GM08714 (cell line): ENCODE measurements at regions not wholly inside any gene's neighbourhood (a gene's known extent, or its start where the extent isn't known, plus 50 kb on each side); places are given as distances from the start of the nearest gene placed in this dataset.
"Not testable (repeated sequence)": the region's sequence is repeated elsewhere in the genome, so short reads cannot be mapped to it uniquely, and the experiment has no call there.

Experiments
- H3K4me3 ChIP-seq: fragments of 200-500 bp; sonication (Bioruptor generic); 2 replicates; pipeline ENCODE4 v1.5.1; 2014; ENCODE audit warnings: mild to moderate bottlenecking, low read length, inconsistent platforms
- ZNF274 ChIP-seq: IDR thresholded peaks from 2 replicates; pipeline ENCODE4 v1.6.1; 2012; ENCODE audit warnings: mild to moderate bottlenecking, low read depth, low read length

DNA sequence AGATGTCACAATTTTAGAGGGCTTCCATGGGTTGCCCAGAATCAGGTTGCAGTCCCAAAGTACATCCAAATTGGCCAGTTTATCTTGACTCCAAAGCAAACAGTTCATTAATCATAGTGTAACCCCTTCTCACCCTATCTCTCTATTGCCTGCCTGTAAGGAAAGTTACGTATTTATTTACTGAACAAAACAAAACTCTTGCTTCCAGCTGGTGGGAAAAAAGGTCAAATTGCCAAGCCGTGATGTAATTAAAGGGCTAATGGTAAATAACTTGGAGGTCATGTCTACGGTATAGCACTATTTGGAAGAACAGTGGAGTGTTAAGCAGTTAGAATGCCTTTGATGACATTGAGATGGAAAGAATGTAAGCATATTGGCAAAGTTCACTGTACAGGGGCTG lies 214.0 kb downstream of the DLEU7 start:
- no peak overlapping the region for H3K4me3 ChIP-seq
- no peak for TF ChIP-seq ZNF274

DNA sequence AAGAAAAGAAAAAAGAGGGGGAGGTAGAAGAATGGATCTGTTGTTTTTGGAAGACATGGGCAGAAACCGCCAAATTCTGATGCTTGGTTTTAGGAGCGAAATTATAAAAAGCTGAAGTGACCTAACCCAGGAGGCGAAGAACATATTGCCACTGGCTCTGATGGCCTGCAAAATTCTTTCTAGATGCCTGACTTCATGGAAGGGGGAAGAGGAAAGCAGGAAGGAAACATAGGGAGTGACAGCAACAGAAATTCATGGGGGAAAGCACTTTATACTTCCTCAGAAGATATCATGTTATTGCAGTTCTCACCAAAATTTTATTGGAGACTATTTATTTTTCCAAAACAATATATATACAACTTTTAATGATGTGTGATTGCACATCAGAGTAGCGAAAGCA lies 213.5 kb downstream of the DLEU7 start:
- TF ChIP-seq ZNF274, result no peak
- no peak overlapping the region for H3K4me3 ChIP-seq

DNA sequence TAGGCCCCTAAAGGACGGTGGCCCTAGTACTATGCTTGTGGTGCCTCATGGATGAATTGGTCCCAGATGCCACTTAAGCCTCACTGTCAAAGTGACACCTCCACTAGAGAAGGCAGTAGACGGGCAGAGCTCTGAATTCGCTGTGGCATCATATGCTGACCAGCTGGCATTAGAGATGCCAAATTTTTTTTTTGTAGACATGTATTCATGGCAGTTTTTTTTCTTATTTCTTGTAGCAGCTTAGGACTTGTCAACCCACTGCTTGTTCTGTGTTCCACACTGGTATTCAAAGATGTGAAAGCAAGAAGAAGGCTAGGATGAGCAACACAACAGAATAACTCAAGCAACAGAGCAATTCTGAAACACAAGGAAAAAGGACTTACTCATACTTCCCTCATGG lies 212.5 kb downstream of the DLEU7 start:
- no peak for TF ChIP-seq ZNF274
- H3K4me3 ChIP-seq, result no peak overlapping the region

DNA sequence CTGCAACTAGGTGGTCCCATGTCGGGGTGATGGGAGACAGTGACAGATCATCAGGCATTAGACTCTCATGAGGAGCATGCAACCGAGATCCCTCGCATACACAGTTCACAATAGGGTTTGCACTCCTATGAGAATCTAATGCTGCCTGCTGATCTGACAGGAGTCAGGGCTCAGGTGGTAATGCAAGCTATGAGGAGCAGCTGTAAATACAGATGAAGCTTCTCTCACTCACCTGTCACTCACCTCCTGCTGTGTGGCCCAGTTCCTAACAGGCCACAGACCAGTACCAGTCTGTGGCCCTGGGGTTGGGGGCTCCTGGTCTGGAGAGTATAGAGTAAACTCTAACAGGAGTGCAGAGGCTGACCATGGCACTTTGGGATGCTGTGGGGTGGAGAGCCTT lies 209.2 kb downstream of the DLEU7 start:
- no peak overlapping the region for H3K4me3 ChIP-seq
- no peak for TF ChIP-seq ZNF274

DNA sequence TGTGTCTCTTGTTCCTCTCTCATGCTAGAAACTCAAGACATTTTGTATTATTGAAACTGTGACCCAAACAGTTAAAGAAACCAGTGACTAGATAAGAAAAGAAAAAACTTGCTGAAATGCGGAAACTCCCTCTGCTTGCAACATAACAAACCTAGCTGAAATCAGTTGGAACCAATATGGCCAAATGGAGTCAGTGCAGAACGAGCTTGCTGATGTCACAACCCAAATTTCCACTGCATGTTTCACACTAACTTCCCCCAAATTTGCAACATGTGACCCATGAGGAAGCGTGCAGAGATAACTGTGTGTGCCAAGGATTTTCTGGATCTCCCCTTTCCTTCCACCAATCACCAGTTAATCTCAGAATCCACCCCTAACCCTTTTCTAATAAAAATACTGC lies 208.0 kb downstream of the DLEU7 start:
- H3K4me3 ChIP-seq, result no peak overlapping the region
- TF ChIP-seq ZNF274, result no peak

DNA sequence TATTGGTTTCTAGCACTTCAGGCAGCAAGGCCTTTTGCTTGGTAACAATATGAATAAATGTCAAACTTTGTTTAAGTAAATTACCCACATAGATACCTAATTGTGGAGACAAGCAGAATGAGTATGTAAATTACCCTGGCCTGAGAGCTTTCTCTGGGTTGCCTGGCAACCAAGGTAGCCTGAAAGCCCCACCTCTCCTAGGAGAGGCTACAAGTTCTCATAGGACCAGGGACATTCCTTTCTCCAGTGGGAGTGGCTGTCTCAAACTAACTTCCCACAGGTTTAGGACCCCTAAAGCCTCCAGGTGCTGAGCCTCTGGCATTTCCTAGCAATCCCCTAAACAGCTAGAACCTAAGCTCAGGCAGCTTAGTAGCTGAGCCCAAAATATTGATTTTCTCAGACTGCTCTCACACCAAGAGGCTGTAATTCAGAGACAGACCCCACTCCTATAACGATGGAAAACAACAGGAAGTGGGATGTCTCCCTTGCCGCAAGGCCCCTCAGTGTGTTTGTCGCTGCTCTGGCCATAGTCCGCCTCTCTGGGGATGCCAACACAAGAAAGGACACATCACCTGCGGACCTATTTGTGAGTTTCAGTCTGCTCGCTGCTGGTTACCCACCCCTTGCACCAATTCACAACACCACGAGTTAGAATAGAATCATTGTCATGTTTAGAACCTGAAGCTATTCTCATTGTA lies 207.3 kb downstream of the DLEU7 start:
- TF ChIP-seq ZNF274, result no peak
- no peak overlapping the region for H3K4me3 ChIP-seq

DNA sequence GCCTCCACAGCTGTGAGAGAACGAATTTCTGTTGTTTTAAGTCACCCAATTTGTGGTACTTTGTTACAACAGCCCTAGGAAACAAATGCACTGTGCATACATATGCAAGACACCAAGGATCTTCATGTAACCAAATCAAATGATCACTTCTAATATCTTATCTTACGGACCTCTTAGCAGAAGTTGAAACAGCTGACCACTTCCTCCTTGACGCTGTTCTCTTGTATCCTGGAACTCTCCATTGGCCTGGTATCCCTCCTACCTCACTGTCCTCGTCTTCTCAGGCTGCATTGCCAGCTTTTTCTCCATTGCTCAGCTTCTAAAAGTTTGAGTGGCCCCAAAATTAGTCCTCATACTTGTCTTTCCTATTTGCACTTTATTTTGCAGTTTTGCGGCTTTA lies 200.4 kb downstream of the DLEU7 start:
- no peak for TF ChIP-seq ZNF274
- H3K4me3 ChIP-seq, result no peak overlapping the region

DNA sequence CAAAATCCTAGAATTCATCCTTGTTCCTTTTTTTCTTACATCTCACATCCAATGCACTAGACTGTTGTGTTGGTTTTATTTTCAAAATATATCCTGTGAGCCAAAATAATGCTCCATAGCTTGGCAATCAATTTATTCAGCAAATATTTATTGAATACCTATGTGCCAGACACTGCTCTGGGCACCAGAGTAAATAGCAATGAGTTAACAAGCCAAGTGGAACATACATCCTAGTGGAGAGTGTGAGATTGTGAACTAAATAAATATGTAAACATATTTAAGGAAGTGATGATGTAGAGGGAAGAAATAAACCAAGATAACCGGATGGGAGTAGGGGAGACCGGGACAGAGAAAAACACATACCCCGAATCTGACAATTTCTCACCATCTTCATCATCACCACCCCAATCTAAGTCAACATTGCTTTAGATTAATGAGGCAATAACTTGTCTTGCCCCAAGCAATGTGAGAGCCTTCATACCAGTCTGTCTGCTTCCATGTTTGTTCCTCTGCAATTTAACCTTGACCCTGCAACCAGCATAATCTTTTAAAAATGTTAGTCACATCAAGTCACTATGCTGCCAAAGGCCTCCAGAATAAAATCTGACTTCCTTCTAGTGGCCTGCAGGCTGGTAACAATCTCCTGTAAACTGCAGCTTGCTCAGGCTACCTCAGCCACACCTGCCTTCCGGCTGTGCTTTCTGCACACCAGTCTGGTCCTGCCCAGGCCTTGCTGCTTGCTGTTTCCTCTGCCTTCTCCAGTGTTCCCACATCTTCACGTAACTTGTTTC lies 199.2 kb downstream of the DLEU7 start:
- TF ChIP-seq ZNF274, result no peak
- no peak overlapping the region for H3K4me3 ChIP-seq

DNA sequence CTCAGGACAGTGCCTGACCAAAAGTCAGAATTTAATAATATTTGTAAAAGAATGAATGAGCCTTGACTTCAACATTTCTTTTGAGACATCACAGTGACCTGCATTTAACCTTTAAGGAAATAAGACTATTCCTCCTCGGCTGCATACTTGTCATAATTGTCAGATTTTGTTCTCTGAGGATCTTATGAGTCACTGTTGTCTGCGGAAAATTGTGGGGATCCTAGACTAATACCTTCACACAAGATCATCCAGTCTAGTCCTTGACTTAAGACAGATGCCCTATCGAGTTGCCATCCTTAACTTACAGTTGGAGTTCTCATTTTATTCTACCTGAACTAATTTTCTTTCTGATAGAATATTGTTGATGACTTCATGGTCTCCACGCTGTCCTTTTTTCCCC lies 198.4 kb downstream of the DLEU7 start:
- no peak for TF ChIP-seq ZNF274
- H3K4me3 ChIP-seq, result no peak overlapping the region

DNA sequence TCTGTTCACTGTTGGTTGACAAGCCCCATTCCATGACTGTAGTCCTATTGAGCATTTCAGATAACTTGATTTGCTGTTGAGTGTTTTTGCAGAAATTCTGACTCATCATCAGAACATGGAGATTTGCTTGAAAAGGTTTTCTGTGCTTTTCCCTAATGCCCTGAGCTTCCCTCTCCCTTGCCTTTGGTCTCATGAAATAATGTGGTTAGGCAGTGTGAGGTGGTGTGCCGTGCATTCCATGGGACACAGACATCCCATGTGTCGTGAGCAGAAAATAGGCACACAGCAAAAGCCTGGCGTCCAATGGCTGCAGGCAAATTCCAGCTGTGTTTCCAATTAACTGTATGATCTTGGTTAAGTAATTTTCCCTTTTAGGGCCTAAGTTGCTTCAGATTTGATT lies 197.4 kb downstream of the DLEU7 start:
- no peak overlapping the region for H3K4me3 ChIP-seq
- no peak for TF ChIP-seq ZNF274

DNA sequence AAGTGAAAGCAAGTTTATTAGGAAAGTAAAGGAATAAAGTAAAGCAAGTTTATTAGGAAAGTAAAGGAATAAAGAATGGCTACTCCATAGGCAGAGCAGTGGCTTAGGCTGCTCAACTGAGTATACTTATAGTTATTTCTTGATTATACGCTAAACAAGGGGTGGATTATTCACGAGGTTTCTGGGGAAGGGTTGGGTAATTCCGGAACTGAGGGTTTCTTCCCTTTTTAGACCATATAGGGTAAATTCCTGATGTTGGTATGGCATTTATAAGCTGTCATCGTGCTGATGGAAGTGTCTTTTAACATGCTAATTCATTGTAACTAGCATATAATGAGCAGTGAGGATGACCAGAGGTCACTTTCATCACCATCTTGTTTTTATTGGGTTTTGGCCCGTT lies 194.3 kb downstream of the DLEU7 start:
- H3K4me3 ChIP-seq, result no peak overlapping the region
- TF ChIP-seq ZNF274, result no peak

DNA sequence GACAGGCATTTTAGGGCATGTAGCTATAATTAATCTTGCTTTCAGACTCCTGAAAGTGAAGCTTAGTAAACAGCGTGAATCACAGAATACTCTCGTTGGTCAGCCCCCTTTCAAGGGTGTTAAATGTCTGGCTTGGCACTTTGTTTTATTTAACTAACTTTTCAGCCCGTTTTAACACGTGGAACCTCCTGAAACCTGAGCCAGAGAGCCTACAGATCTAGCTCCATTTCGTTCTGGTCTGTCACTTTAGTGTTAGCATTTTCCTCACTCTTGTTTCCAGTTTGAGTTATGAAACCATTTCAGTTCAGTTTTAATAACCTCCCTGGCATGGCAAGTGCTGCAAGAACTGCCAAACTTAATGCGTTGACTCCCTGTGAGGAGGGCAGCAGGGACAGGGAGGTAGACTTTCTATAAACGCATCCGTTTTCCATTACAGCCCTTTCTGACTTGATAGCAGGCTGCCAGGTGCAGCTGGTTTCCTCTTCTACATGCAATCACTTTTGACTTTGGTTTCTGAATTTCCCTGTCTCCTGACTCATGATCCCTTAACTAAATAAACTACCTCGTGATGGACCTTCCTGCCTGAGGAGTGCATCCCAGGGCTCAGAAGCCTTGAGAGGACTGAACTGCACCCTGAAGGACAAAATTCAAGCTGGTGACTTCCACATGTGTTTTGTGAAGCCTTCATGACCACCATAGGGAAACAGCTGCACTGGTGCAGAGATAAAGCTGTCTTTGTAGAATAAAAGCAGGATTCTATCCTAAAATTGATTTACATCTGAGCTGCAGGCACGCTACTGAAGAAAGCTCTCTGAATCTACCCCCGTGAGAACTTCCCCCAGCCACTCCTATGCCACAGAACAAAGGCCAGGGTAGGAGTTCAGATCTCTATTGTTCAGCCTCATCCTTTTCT lies 192.6 kb downstream of the DLEU7 start:
- TF ChIP-seq ZNF274, result no peak

DNA sequence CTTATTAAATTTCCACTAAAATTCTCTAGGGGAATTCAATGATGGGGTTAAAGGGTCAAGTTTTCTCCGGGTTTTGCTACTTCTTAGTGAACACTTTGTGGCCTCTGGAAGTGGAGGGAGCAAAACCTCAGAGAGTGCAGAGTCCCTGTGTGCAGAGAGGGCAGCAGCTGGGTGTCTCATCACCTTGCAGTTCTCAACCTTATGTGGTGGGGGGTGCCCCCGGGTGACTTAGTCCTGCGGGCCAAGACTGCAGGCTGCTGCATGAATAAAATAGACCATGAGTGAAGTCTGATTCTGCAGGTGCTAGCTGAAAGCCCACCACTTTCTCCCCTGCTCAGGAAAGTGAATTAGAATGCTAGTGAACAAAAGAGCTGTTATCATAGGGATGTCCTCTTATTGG lies 191.6 kb downstream of the DLEU7 start:
- TF ChIP-seq ZNF274, result no peak
- no peak overlapping the region for H3K4me3 ChIP-seq

More for the DNA sequence above, 192.6 kb downstream of the DLEU7 start:
- peak overlapping the region; percentile 6; the same call in 1 of the 2 replicates for H3K4me3 ChIP-seq

DNA sequence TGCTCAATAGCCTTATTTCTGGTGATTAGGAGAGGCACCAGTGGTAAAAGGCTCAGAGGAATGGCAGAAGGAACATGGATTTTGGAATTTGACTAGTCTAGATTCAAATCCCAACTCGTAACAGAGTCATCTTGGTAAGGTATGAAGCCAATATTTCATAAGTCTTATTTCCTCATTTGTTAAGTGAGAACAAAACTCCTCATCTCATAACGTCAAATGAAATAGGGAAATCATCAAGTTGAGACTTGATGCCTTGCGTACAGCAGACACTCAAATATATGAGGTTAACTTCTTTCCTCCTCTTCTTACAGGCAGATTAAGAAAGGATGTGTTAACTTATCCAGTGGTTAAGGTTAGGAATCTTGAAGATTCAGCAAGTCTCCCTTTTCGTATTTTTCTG lies 189.2 kb downstream of the DLEU7 start:
- no peak for TF ChIP-seq ZNF274
- H3K4me3 ChIP-seq, result no peak overlapping the region

DNA sequence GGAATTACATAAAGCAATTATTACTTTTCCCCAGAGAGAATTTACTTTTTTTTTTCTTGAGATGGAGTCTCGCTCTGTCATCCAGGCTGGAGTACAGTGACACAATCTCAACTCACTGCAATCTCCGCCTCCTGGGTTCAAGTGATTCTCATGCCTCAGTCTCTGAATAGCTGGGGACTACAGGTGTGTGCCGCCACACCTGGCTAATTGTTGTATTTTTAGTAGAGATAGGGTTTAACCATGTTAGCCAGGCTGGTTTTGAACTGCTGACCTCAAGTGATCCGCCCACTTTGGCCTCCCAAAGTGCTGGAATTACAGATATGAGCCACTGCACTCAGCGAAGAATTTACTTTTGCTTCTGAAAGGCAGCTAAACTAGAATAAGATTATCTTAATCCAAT lies 181.6 kb downstream of the DLEU7 start:
- H3K4me3 ChIP-seq, result not testable (repeated sequence)
